DOHH2 (cell line): ENCODE measurements at regions not wholly inside any gene's neighbourhood (a gene's known extent, or its start where the extent isn't known, plus 50 kb on each side); places are given as distances from the start of the nearest gene placed in this dataset.
"Not testable (repeated sequence)": the region's sequence is repeated elsewhere in the genome, so short reads cannot be mapped to it uniquely, and the experiment has no call there.

Experiments used
- H3F3A ChIP-seq: fragments of 200-600 bp; sonication (generic), shearing (Covaris generic); 2 replicates; pipeline ENCODE4 v1.6.0; 2016; ENCODE audit warnings: antibody characterized with exemption, mild to moderate bottlenecking; ENCODE audit not compliant: control insufficient read depth, insufficient read depth
- H3K27ac ChIP-seq: fragments of 200-600 bp; sonication (generic); 2 replicates; pipeline ENCODE4 v1.5.1; 2014; ENCODE audit warnings: low read depth, mild to moderate bottlenecking, low read length, moderate library complexity
- H3K27me3 ChIP-seq: fragments of 200-600 bp; sonication (generic); 2 replicates; pipeline ENCODE4 v1.6.1; 2014; ENCODE audit warnings: mild to moderate bottlenecking, low read length, mixed read lengths; ENCODE audit not compliant: control insufficient read depth
- H3K36me3 ChIP-seq: fragments of 200-600 bp; sonication (generic); 2 replicates; pipeline ENCODE4 v1.6.1; 2014; ENCODE audit warnings: mild to moderate bottlenecking, low read length, moderate library complexity, mixed read lengths; ENCODE audit not compliant: control insufficient read depth
- H3K4me1 ChIP-seq: fragments of 200-600 bp; sonication (generic); 2 replicates; pipeline ENCODE4 v1.6.1; 2014; ENCODE audit warnings: mild to moderate bottlenecking, low read length, mixed read lengths; ENCODE audit not compliant: control insufficient read depth
- H3K4me2 ChIP-seq: fragments of 200-600 bp; sonication (generic); 2 replicates; pipeline ENCODE4 v1.6.0; 2014; ENCODE audit warnings: mild to moderate bottlenecking, low read length, moderate library complexity
- H3K4me3 ChIP-seq: fragments of 200-600 bp; sonication (generic); 2 replicates; pipeline ENCODE4 v1.5.1; 2014; ENCODE audit warnings: mild to moderate bottlenecking, low read length, mixed read lengths
- H3K79me2 ChIP-seq: fragments of 200-600 bp; sonication (generic); 2 replicates; pipeline ENCODE4 v1.6.1; 2014; ENCODE audit warnings: mild to moderate bottlenecking, low read length, mixed read lengths; ENCODE audit not compliant: control insufficient read depth
- H3K9me2 ChIP-seq: fragments of 200-600 bp; sonication (generic); replicated peaks from 2 replicates; pipeline ENCODE4 v1.6.1; 2014; ENCODE audit warnings: mild to moderate bottlenecking, low read length, mixed read lengths; ENCODE audit not compliant: control insufficient read depth
- H3K9me3 ChIP-seq: fragments of 200-600 bp; sonication (generic); 2 replicates; pipeline ENCODE4 v1.6.1; 2014; ENCODE audit warnings: antibody characterized with exemption, low read length, mixed read lengths; ENCODE audit not compliant: control insufficient read depth, insufficient read depth
- H4K20me1 ChIP-seq: fragments of 200-600 bp; sonication (generic); 2 replicates; pipeline ENCODE4 v1.6.0; 2014; ENCODE audit warnings: low read depth, mild to moderate bottlenecking, antibody characterized with exemption, low read length, moderate library complexity; ENCODE audit not compliant: control insufficient read depth, insufficient read depth

- H3K4me1 ChIP-seq, H3K4me2 ChIP-seq, H3K9me2 ChIP-seq, H3K27me3 ChIP-seq, H4K20me1 ChIP-seq, H3K36me3 ChIP-seq, H3F3A ChIP-seq, H3K27ac ChIP-seq, H3K4me3 ChIP-seq, H3K79me2 ChIP-seq: not testable (repeated sequence)
- peaks cover 53% of the 10 kb centered on the region for H3K9me3 ChIP-seq
Observed at GRCh38 chr21:10385202-10385601, 136.2 kb upstream of the TPTE start.

- H4K20me1 ChIP-seq, H3K36me3 ChIP-seq, H3K4me1 ChIP-seq, H3K9me2 ChIP-seq, H3K27me3 ChIP-seq, H3K4me2 ChIP-seq, H3K79me2 ChIP-seq, H3K27ac ChIP-seq, H3F3A ChIP-seq, H3K4me3 ChIP-seq: not testable (repeated sequence)
- peaks cover 48% of the 10 kb centered on the region for H3K9me3 ChIP-seq
Observed at GRCh38 chr21:10385898-10386527, 135.4 kb upstream of the TPTE start.

- not testable (repeated sequence) for H3K4me3 ChIP-seq, H4K20me1 ChIP-seq, H3K36me3 ChIP-seq, H3K9me2 ChIP-seq, H3K27ac ChIP-seq, H3K27me3 ChIP-seq, H3F3A ChIP-seq, H3K4me2 ChIP-seq, H3K79me2 ChIP-seq, H3K4me1 ChIP-seq
- peaks cover 37% of the 10 kb centered on the region for H3K9me3 ChIP-seq
Observed at GRCh38 chr21:10387692-10388450, 133.5 kb upstream of the TPTE start.

- not testable (repeated sequence) for H3K4me2 ChIP-seq, H4K20me1 ChIP-seq, H3K9me2 ChIP-seq, H3K36me3 ChIP-seq, H3K27ac ChIP-seq, H3K79me2 ChIP-seq, H3F3A ChIP-seq, H3K4me1 ChIP-seq, H3K27me3 ChIP-seq, H3K4me3 ChIP-seq
- peaks cover 33% of the 10 kb centered on the region for H3K9me3 ChIP-seq
Observed at GRCh38 chr21:10388625-10389024, 132.8 kb upstream of the TPTE start.

GRCh38 chr21:10392301-10392700 is 129.1 kb upstream of the TPTE start:
- not testable (repeated sequence) for H3K27me3 ChIP-seq, H3K9me2 ChIP-seq, H3K4me1 ChIP-seq, H3F3A ChIP-seq, H3K27ac ChIP-seq, H3K79me2 ChIP-seq, H3K36me3 ChIP-seq, H4K20me1 ChIP-seq, H3K4me3 ChIP-seq, H3K4me2 ChIP-seq
- peaks cover 13% of the 10 kb centered on the region; the same call in 1 of the 2 replicates for H3K9me3 ChIP-seq

- H3K4me3 ChIP-seq, H3K27me3 ChIP-seq, H3K36me3 ChIP-seq, H3K79me2 ChIP-seq, H3K4me2 ChIP-seq, H3K4me1 ChIP-seq, H3K27ac ChIP-seq, H3K9me3 ChIP-seq, H4K20me1 ChIP-seq, H3F3A ChIP-seq, H3K9me2 ChIP-seq: not testable (repeated sequence)
Observed at GRCh38 chr21:10395963-10396362, 125.4 kb upstream of the TPTE start.

GRCh38 chr21:10397495-10397915 is 123.9 kb upstream of the TPTE start:
- H3K4me2 ChIP-seq, H3K79me2 ChIP-seq, H3K4me3 ChIP-seq, H3K36me3 ChIP-seq, H3K9me2 ChIP-seq, H4K20me1 ChIP-seq, H3K27me3 ChIP-seq, H3F3A ChIP-seq, H3K27ac ChIP-seq, H3K4me1 ChIP-seq: not testable (repeated sequence)
- peaks cover 24% of the 10 kb centered on the region for H3K9me3 ChIP-seq

- H3F3A ChIP-seq, H4K20me1 ChIP-seq, H3K79me2 ChIP-seq, H3K36me3 ChIP-seq, H3K4me1 ChIP-seq, H3K4me3 ChIP-seq, H3K27ac ChIP-seq, H3K9me2 ChIP-seq, H3K27me3 ChIP-seq, H3K4me2 ChIP-seq: not testable (repeated sequence)
- H3K9me3 ChIP-seq = peaks cover 32% of the 10 kb centered on the region
Observed at GRCh38 chr21:10398692-10399489, 122.5 kb upstream of the TPTE start.
